Common myeloid progenitor, CD34-positive (primary cell): ENCODE measurements at regions not wholly inside any gene's neighbourhood (a gene's known extent, or its start where the extent isn't known, plus 50 kb on each side); places are given as distances from the start of the nearest gene placed in this dataset.

Experiments
- CTCF ChIA-PET: fragments of 350-600 bp; sonication (Branson Sonifier 250); formaldehyde crosslinking; loops from one replicate; lab custom pipeline; 2021; ENCODE audit warnings: antibody characterized with exemption; lab: Charles Lee
- POLR2A ChIA-PET: fragments of 350-600 bp; sonication (Branson Sonifier 250); formaldehyde crosslinking; loops from one replicate; lab custom pipeline; 2021; ENCODE audit warnings: antibody characterized with exemption; lab: Charles Lee
- DNase-seq, 3 donors: peaks; one replicate each; pipeline versions ENCODE4 v3.0.0 to v3.0.0-alpha.2; 2013
- H3K27ac ChIP-seq, 2 experiments: 1 replicate in 1 of 2; 2 replicates in 1 of 2; pipeline ENCODE4 v1.7.0; 2013; ENCODE audit warnings: inconsistent platforms in 2 of 2, low read length in 2 of 2, mild to moderate bottlenecking in 2 of 2, low read depth in 1 of 2, moderate library complexity in 1 of 2; ENCODE audit not compliant: severe bottlenecking in 2 of 2, insufficient read depth in 1 of 2, poor library complexity in 1 of 2
- H3K27me3 ChIP-seq, 5 experiments: replicated peaks in 2 of 5; 1 replicate in 3 of 5; 2 replicates in 2 of 5; pipeline versions ENCODE4 v1.6.1 to v1.7.0; 2013; ENCODE audit warnings: low read length in 4 of 5, mild to moderate bottlenecking in 2 of 5, moderate library complexity in 2 of 5, inconsistent platforms in 1 of 5; ENCODE audit not compliant: insufficient read depth in 5 of 5, control insufficient read depth in 4 of 5
- H3K36me3 ChIP-seq, 4 experiments: 1 replicate in 2 of 4; 2 replicates in 2 of 4; pipeline versions ENCODE4 v1.6.1 to v1.7.0; 2013; ENCODE audit warnings: low read length in 3 of 4, control low read depth in 1 of 4, mild to moderate bottlenecking in 1 of 4; ENCODE audit not compliant: control insufficient read depth in 4 of 4, insufficient read depth in 4 of 4
- H3K4me1 ChIP-seq, 4 experiments: 1 replicate in 3 of 4; 2 replicates in 1 of 4; pipeline versions ENCODE4 v1.6.1 to v1.7.1; 2013; ENCODE audit warnings: low read length in 3 of 4, mild to moderate bottlenecking in 3 of 4, control low read depth in 1 of 4, inconsistent platforms in 1 of 4, moderate library complexity in 1 of 4; ENCODE audit not compliant: control insufficient read depth in 4 of 4, insufficient read depth in 4 of 4; ENCODE audit errors: control extremely low read depth in 1 of 4
- H3K4me3 ChIP-seq, 7 experiments: 1 replicate in 4 of 7; 2 replicates in 3 of 7; pipeline versions ENCODE4 v1.5.1 to v1.7.0; 2013; ENCODE audit warnings: mild to moderate bottlenecking in 7 of 7, low read length in 6 of 7, moderate library complexity in 6 of 7, inconsistent platforms in 2 of 7, low read depth in 2 of 7, control low read depth in 1 of 7; ENCODE audit not compliant: insufficient read depth in 4 of 7, control insufficient read depth in 1 of 7; ENCODE audit errors: extremely low read depth in 1 of 7
- H3K9me3 ChIP-seq, 5 experiments: 1 replicate in 4 of 5; 2 replicates in 1 of 5; pipeline versions ENCODE4 v1.6.1 to v1.7.1; 2013; ENCODE audit warnings: low read length in 4 of 5, mild to moderate bottlenecking in 2 of 5, inconsistent platforms in 1 of 5, low read depth in 1 of 5, moderate library complexity in 1 of 5; ENCODE audit not compliant: control insufficient read depth in 4 of 5, insufficient read depth in 2 of 5; ENCODE audit errors: control extremely low read depth in 1 of 5
- WGBS: methylation state at CpG from one replicate; pipeline ENCODE4 v1.1.5; 2013; ENCODE audit not compliant: insufficient coverage; 5-methylcytosine and 5-hydroxymethylcytosine counted together

GRCh38 chr16:85178006-85178591, 65.8 kb upstream of the CIBAR2 start:
- no peaks in the 10 kb centered on the region for H3K9me3 ChIP-seq
- CTCF ChIA-PET: no interaction called here
- no peak overlapping the region for H3K4me3 ChIP-seq
- H3K36me3 ChIP-seq: no peaks in the 10 kb centered on the region
- peaks cover 2 to 16% (median 14%) of the 10 kb centered on the region in 4 experiments for H3K4me1 ChIP-seq
- peaks cover 0 to under 1% (median 0%) of the 10 kb centered on the region in 5 experiments for H3K27me3 ChIP-seq
- WGBS: 93% methylated on average over 14 of the region's 14 CpGs
- no peak overlapping the region for H3K27ac ChIP-seq
- POLR2A ChIA-PET: no interaction called here
- no peak for DNase-seq

- H3K9me3 ChIP-seq: peaks cover 0 to under 1% (median 0%) of the 10 kb centered on the region in 5 experiments
- no peaks in the 10 kb centered on the region for H3K36me3 ChIP-seq
- H3K27me3 ChIP-seq: no peaks in the 10 kb centered on the region
- CTCF ChIA-PET: no interaction called here
- 100% methylated on average over 2 of the region's 11 CpGs for WGBS
- POLR2A ChIA-PET: no interaction called here
- no peak for DNase-seq
- H3K27ac ChIP-seq: no peak overlapping the region
- peaks cover 0 to 16% (median 14%) of the 10 kb centered on the region in 4 experiments for H3K4me1 ChIP-seq
- no peak overlapping the region for H3K4me3 ChIP-seq
Measured at GRCh38 chr16:85178596-85178995, 66.3 kb upstream of the CIBAR2 start.

GRCh38 chr16:85179344-85180046, 67.2 kb upstream of the CIBAR2 start:
- Histone ChIP-seq H3K4me1 (peaks cover 0 to 16% (median 14%) of the 10 kb centered on the region in 4 experiments), H3K27me3 (no peaks in the 10 kb centered on the region), H3K36me3 (peaks cover 0 to 2% (median 0%) of the 10 kb centered on the region in 4 experiments), H3K9me3 (peaks cover 0 to 10% (median 9%) of the 10 kb centered on the region in 5 experiments), H3K4me3 (no peak overlapping the region), H3K27ac (no peak overlapping the region)
- no peak for DNase-seq
- ChIA-PET CTCF (no interaction called here), POLR2A (no interaction called here)
- WGBS: 98% methylated on average over 13 of the region's 15 CpGs

- Histone ChIP-seq H3K9me3 (peaks cover 0 to 16% (median 11%) of the 10 kb centered on the region in 5 experiments), H3K4me3 (no peak overlapping the region), H3K27ac (no peak overlapping the region), H3K4me1 (peaks cover 0 to 16% (median 14%) of the 10 kb centered on the region in 4 experiments), H3K27me3 (no peaks in the 10 kb centered on the region), H3K36me3 (peaks cover 0 to 2% (median 0%) of the 10 kb centered on the region in 4 experiments)
- ChIA-PET POLR2A (no interaction called here), CTCF (no interaction called here)
- WGBS: 97% methylated on average over 23 of the region's 23 CpGs
- DNase-seq: no peak
Measured at GRCh38 chr16:85180047-85180826, 68.0 kb upstream of the CIBAR2 start.

- WGBS: 94% methylated on average over 20 of the region's 30 CpGs
- DNase-seq: no peak
- no peaks in the 10 kb centered on the region for H3K27me3 ChIP-seq
- POLR2A ChIA-PET: no interaction called here
- CTCF ChIA-PET: interaction anchor here (0.8 to 1.1 kb wide), 2 partner anchors 8 to 64 kb away, joined by 3 to 4 read pairs; no protein-coding TSS in a partner anchor
- H3K4me1 ChIP-seq: peaks cover 0 to 15% (median 13%) of the 10 kb centered on the region in 4 experiments
- H3K4me3 ChIP-seq: no peak overlapping the region
- peaks cover 0 to 16% (median 11%) of the 10 kb centered on the region in 5 experiments for H3K9me3 ChIP-seq
- no peak overlapping the region for H3K27ac ChIP-seq
- peaks cover 0 to 2% (median 0%) of the 10 kb centered on the region in 4 experiments for H3K36me3 ChIP-seq
Measured at GRCh38 chr16:85180827-85181738, 68.8 kb upstream of the CIBAR2 start.

- 95% methylated on average over 17 of the region's 18 CpGs for WGBS
- no peak overlapping the region for H3K27ac ChIP-seq
- H3K27me3 ChIP-seq: no peaks in the 10 kb centered on the region
- H3K4me3 ChIP-seq: no peak overlapping the region
- H3K36me3 ChIP-seq: peaks cover 0 to 2% (median 0%) of the 10 kb centered on the region in 4 experiments
- ChIA-PET POLR2A (no interaction called here), CTCF (interaction anchor here (0.8 to 1.1 kb wide), 2 partner anchors 9 to 63 kb away, joined by 3 to 4 read pairs; no protein-coding TSS in a partner anchor)
- H3K4me1 ChIP-seq: peaks cover 0 to 9% (median 7%) of the 10 kb centered on the region in 4 experiments
- peaks cover 0 to 16% (median 11%) of the 10 kb centered on the region in 5 experiments for H3K9me3 ChIP-seq
- DNase-seq: no peak
Measured at GRCh38 chr16:85181739-85182129, 69.5 kb upstream of the CIBAR2 start.
